Neural progenitor cell (in vitro differentiated cells): ENCODE measurements at regions not wholly inside any gene's neighbourhood (a gene's known extent, or its start where the extent isn't known, plus 50 kb on each side); places are given as distances from the start of the nearest gene placed in this dataset. TPM values are rescaled to one million over a fixed set of nuclear protein-coding genes. Genes with fewer than 3 reads are reported as not detected.
A peak's percentile ranks its signal among the peaks of the same experiment; 100 is the strongest.
"Not testable (repeated sequence)": the region's sequence is repeated elsewhere in the genome, so short reads cannot be mapped to it uniquely, and the experiment has no call there.

Source experiments
- DNase-seq: peaks from one replicate; pipeline ENCODE4 v3.0.0-alpha.2; 2016; ENCODE audit warnings: low spot score
- H2AFZ ChIP-seq: fragments of 200-600 bp; sonication (generic); replicated peaks from 2 replicates; pipeline ENCODE4 v1.6.1; 2016; ENCODE audit warnings: antibody characterized with exemption
- H3F3A ChIP-seq: fragments of 200-600 bp; sonication (generic); 2 replicates; pipeline ENCODE4 v1.6.1; 2016; ENCODE audit warnings: antibody characterized with exemption, low read depth
- H3K27ac ChIP-seq: fragments of 200-600 bp; sonication (generic); 2 replicates; pipeline ENCODE4 v1.5.1; 2016; ENCODE audit warnings: mild to moderate bottlenecking
- H3K27me3 ChIP-seq: fragments of 200-600 bp; sonication (generic); 2 replicates; pipeline ENCODE4 v1.6.1; 2016; ENCODE audit warnings: mild to moderate bottlenecking, moderate library complexity
- H3K36me3 ChIP-seq: fragments of 200-600 bp; sonication (generic); 2 replicates; pipeline ENCODE4 v1.5.1; 2016
- H3K4me1 ChIP-seq: fragments of 200-600 bp; sonication (generic); 2 replicates; pipeline ENCODE4 v1.6.1; 2016; ENCODE audit warnings: mixed run types
- H3K4me2 ChIP-seq: fragments of 200-600 bp; sonication (generic); 2 replicates; pipeline ENCODE4 v1.6.1; 2016
- H3K4me3 ChIP-seq: fragments of 200-600 bp; sonication (generic); 2 replicates; pipeline ENCODE4 v1.5.1; 2016
- H3K79me2 ChIP-seq: fragments of 200-600 bp; sonication (generic); 2 replicates; pipeline ENCODE4 v1.6.1; 2016; ENCODE audit warnings: low read depth
- H3K9ac ChIP-seq: fragments of 200-600 bp; sonication (generic); 2 replicates; pipeline ENCODE4 v1.6.1; 2016
- H3K9me3 ChIP-seq: fragments of 200-600 bp; sonication (generic); 2 replicates; pipeline ENCODE4 v1.5.1; 2016; ENCODE audit warnings: low read depth
- H4K20me1 ChIP-seq: fragments of 200-600 bp; sonication (generic); 2 replicates; pipeline ENCODE4 v1.6.1; 2016; ENCODE audit warnings: low read depth
- H3K27ac Mint-ChIP-seq: 3 replicates; pipeline ENCODE4 v1.8.0; 2021; ENCODE audit warnings: mixed read lengths
- H3K27me3 Mint-ChIP-seq: 2 replicates; pipeline ENCODE4 v1.8.0; 2022; ENCODE audit warnings: low read depth, mild to moderate bottlenecking, inconsistent platforms, moderate library complexity, mixed read lengths; ENCODE audit not compliant: insufficient read depth
- H3K36me3 Mint-ChIP-seq: 3 replicates; pipeline ENCODE4 v1.8.0; 2021; ENCODE audit warnings: mixed read lengths
- H3K4me1 Mint-ChIP-seq: 3 replicates; pipeline ENCODE4 v1.8.0; 2021; ENCODE audit warnings: mixed read lengths
- H3K4me3 Mint-ChIP-seq: 3 replicates; pipeline ENCODE4 v1.8.0; 2021; ENCODE audit warnings: mild to moderate bottlenecking, moderate library complexity, mixed read lengths
- H3K9me3 Mint-ChIP-seq: 3 replicates; pipeline ENCODE4 v1.8.0; 2020; ENCODE audit warnings: mixed read lengths
- CTCF ChIP-seq: fragments of 200-600 bp; sonication (generic); IDR thresholded peaks from 2 replicates; pipeline ENCODE4 v1.5.1; 2017; ENCODE audit warnings: antibody characterized with exemption, mild to moderate bottlenecking
- EZH2 ChIP-seq: fragments of 200-600 bp; sonication (generic); IDR thresholded peaks from 2 replicates; pipeline ENCODE4 v1.6.1; 2017; ENCODE audit warnings: antibody characterized with exemption, mild to moderate bottlenecking, moderate library complexity
- EZH2phosphoT487 ChIP-seq: fragments of 200-600 bp; sonication (generic); IDR thresholded peaks from 2 replicates; pipeline ENCODE4 v1.6.1; 2017; ENCODE audit warnings: antibody characterized with exemption
- microRNA counts: library from miRNA; unstranded; fragments of <30 nt; microRNA quantifications from one replicate; lab custom pipeline; 2016
- microRNA-seq: library from miRNA; unstranded; fragments of <30 nt; microRNA quantifications from one replicate; pipeline ENCODE4, GENCODE V29; 2016
- small RNA-seq: library from RNA; depleted of rRNA; stranded (forward); fragments of <200 nt; gene quantifications from one replicate; pipeline ENCODE3, GENCODE V24; 2015

DNA sequence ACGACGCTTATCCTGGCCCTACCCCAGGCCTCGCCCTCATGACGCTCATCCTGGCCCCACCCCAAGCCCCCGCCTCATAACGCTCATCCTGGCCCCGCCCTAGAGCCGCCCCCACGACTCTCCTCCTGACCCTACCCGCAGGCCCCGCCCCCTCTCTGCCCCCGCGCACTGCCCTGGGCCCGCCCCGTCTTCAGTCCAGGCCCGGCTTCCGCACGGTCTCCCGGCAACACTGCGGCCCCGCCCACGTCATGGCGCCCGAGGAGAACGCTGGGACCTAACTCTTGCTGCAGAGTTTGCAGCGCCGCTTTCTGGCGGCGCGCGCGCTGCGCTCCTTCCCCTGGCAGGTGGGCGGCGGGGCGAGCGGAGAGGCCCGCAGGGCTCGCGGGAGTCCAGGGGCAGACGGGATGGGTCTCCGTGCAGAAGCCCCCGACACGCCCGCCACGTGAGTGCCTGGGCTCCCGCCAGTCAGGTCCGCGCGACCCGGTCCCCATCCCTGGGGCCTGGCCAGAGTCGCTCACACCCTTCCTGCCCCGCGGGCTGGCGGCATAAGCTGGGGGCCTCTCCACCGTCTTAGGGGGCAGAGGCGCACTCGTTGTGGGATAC lies 52.5 kb upstream of the ROPN1B start:
- Histone ChIP-seq H3K4me3 (peak overlapping the region; percentile 65), H3K4me1 (peaks cover 6% of the 10 kb centered on the region), H3K79me2 (no peaks in the 10 kb centered on the region), H3K27me3 (no peaks in the 10 kb centered on the region), H3K4me2 (peak overlapping the region; percentile 85), H3K27ac (no peak overlapping the region), H3K36me3 (no peaks in the 10 kb centered on the region), H4K20me1 (no peaks in the 10 kb centered on the region), H3K9me3 (no peaks in the 10 kb centered on the region), H3F3A (no peaks in the 10 kb centered on the region), H3K9ac (no peak overlapping the region), H2AFZ (peak overlapping the region; percentile 66)
- H3K4me1 Mint-ChIP-seq: peaks cover 17% of the 10 kb centered on the region
- H3K27ac Mint-ChIP-seq: no peak overlapping the region
- peaks cover 2% of the 10 kb centered on the region for H3K27me3 Mint-ChIP-seq
- TF ChIP-seq EZH2 (no peak), CTCF (peak; percentile 37), EZH2phosphoT487 (no peak)
- peaks cover 6% of the 10 kb centered on the region for H3K36me3 Mint-ChIP-seq
- H3K9me3 Mint-ChIP-seq: no peaks in the 10 kb centered on the region
- H3K4me3 Mint-ChIP-seq: peak overlapping the region; percentile 88
- DNase-seq: peak; percentile 97

DNA sequence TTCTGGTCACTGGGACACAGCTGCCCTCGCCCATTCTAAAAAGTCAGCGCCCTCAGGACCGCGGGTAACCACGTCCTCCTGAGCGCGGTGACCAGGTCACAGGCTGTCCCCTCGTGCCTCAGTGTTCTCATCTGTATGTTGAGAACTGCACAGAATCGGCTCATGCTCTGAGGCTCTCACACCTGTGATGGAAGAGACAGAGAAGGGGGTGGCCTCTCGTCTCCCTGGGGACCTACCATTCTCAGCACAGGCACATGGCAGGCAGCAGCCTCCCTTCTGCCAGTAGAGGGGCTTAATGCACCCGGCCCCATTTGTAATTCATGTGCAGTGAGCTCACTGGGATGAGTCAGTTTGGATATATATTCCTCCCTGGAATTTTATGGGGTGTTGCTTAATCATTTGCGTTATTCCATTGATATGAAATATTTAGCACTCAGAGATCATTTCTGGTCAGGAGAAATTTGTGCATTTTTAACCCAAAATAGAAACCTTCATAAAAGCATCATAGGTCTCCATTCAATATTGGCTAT lies 51.9 kb upstream of the ROPN1B start:
- H3K27ac ChIP-seq, H3K27ac Mint-ChIP-seq, H3K9me3 ChIP-seq, H3K36me3 Mint-ChIP-seq, H3K4me1 ChIP-seq, H3K27me3 Mint-ChIP-seq, H4K20me1 ChIP-seq, H3K79me2 ChIP-seq, H3K36me3 ChIP-seq, H3F3A ChIP-seq, H3K27me3 ChIP-seq, H3K9ac ChIP-seq, H3K9me3 Mint-ChIP-seq: not testable (repeated sequence)
- H3K4me3 ChIP-seq: peak overlapping the region; percentile 65
- DNase-seq: peak; percentile 31
- peak overlapping the region; percentile 66 for H2AFZ ChIP-seq
- Mint-ChIP-seq H3K4me3 (peak overlapping the region; percentile 88), H3K4me1 (peaks cover 20% of the 10 kb centered on the region)
- peak overlapping the region; percentile 85 for H3K4me2 ChIP-seq

GRCh38 chr3:125918024-125918423 lies 51.0 kb upstream of the ROPN1B start:
- Mint-ChIP-seq H3K4me1 (peaks cover 17% of the 10 kb centered on the region), H3K4me3 (peak overlapping the region; percentile 44)
- not testable (repeated sequence) for H3K9me3 ChIP-seq, H3K27me3 ChIP-seq, H3K36me3 ChIP-seq, H3F3A ChIP-seq, H3K4me1 ChIP-seq, H3K79me2 ChIP-seq, H3K27ac Mint-ChIP-seq, H3K27ac ChIP-seq, H3K36me3 Mint-ChIP-seq, H3K4me2 ChIP-seq, DNase-seq, H3K27me3 Mint-ChIP-seq, H3K4me3 ChIP-seq, H3K9me3 Mint-ChIP-seq, H4K20me1 ChIP-seq, H3K9ac ChIP-seq, H2AFZ ChIP-seq

DNA sequence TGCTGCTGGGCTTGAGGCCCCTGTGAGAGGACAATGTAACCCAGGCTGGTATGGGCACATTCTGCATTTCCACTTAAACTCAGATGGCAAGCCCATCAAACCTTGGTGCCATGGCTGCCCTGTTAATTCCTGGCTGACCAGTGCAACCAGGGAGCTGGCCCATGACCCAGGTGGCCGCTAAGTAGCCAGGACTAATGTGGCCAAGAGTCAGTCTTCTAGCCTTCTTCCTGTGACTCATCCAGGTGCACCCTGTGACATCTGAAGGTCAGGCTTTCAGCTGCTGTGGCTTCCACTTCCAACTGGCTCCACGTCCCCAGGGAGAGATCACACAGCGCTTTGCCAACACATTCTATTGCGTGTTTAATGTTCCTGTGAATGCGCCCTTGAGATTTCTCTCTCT lies 50.5 kb upstream of the ROPN1B start:
- not testable (repeated sequence) for H3K36me3 ChIP-seq, H3K9ac ChIP-seq, H3K27me3 Mint-ChIP-seq, H3K4me1 ChIP-seq, H3K36me3 Mint-ChIP-seq, H3K9me3 ChIP-seq, H3F3A ChIP-seq, H3K27ac Mint-ChIP-seq, H3K79me2 ChIP-seq, H3K4me3 ChIP-seq, H3K27ac ChIP-seq, H3K27me3 ChIP-seq, H4K20me1 ChIP-seq, H3K9me3 Mint-ChIP-seq, H3K4me3 Mint-ChIP-seq, H2AFZ ChIP-seq, DNase-seq, H3K4me2 ChIP-seq
- H3K4me1 Mint-ChIP-seq: peaks cover 17% of the 10 kb centered on the region

DNA sequence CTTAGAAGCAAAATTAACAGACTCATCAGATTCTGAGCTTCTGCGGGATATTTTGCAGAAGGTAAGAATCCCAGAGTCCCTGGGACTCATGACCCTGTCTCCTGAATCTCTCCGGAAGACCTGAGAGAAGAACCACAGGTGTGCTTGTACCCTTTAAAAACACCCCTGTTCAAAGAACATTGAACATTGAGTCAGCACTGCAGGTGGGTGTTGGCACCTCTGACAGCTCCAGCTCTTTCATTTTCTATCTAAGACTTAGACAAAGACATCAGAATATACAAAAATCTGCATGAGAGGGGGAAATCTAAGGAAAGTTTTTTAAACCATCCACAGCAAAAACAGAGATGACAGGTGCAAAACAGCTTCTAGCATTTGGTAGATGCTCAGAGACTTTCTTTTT lies 50.1 kb upstream of the ROPN1B start:
- not testable (repeated sequence) for H3K4me3 Mint-ChIP-seq, H3K27me3 Mint-ChIP-seq
- H3K27ac Mint-ChIP-seq: peak overlapping the region; percentile 30

More for the DNA sequence above, 50.1 kb upstream of the ROPN1B start:
- not testable (repeated sequence) for H3K27ac ChIP-seq, H3K36me3 Mint-ChIP-seq, H2AFZ ChIP-seq, H3K9me3 Mint-ChIP-seq, H3K36me3 ChIP-seq, H3F3A ChIP-seq, H4K20me1 ChIP-seq, H3K9me3 ChIP-seq, H3K4me2 ChIP-seq, H3K4me3 ChIP-seq, H3K79me2 ChIP-seq, DNase-seq, H3K9ac ChIP-seq, H3K4me1 ChIP-seq, H3K27me3 ChIP-seq
- peaks cover 17% of the 10 kb centered on the region for H3K4me1 Mint-ChIP-seq

MicroRNA genes in the stretch of these regions (microRNA counts, 767-probe panel; counts per million panel counts)
- microRNA hsa-miR-548i (lab: Ali Mortazavi, UCI): 460 counts per million, percentile 90 among the panel's probes with 10 or more counts

Small RNA genes lying in the stretch of these regions (microRNA-seq; reads per million reads assigned to microRNA genes)
- gene MIR548I1: not detected

Small RNA genes lying in the stretch of these regions (small RNA-seq; reads per million reads assigned to genes)
- gene AC092902.1 (not detected), gene AF186996.2 (not detected), gene AF186996.3 (not detected), gene MIR548I1 (not detected), gene SNRPCP11 (not detected)
